B cell (primary cell): ENCODE measurements at regions not wholly inside any gene's neighbourhood (a gene's known extent, or its start where the extent isn't known, plus 50 kb on each side); places are given as distances from the start of the nearest gene placed in this dataset.

Experiments used
- ATAC-seq: fragments of 200-7000 bp; cut with Tn5 transposase; one replicate; pipeline ENCODE4 v1.10.0; 2021; ENCODE audit warnings: low read depth, mild to moderate bottlenecking, moderate number of reproducible peaks, moderate library complexity
- CTCF ChIA-PET: fragments of 350-600 bp; sonication (Branson Sonifier 250); formaldehyde crosslinking; loops from one replicate; lab custom pipeline; 2021; ENCODE audit warnings: antibody characterized with exemption, inconsistent platforms; lab: Charles Lee
- POLR2A ChIA-PET: fragments of 350-600 bp; sonication (Branson Sonifier 250); formaldehyde crosslinking; loops from one replicate; lab custom pipeline; 2021; ENCODE audit warnings: antibody characterized with exemption; lab: Charles Lee
- DNase-seq: peaks from one replicate; pipeline ENCODE4 v3.0.0; 2013
- H2AFZ ChIP-seq: 2 replicates; pipeline ENCODE4 v1.6.1; 2012; ENCODE audit warnings: mild to moderate bottlenecking, low read depth, low read length; ENCODE audit not compliant: insufficient read depth, poor library complexity, severe bottlenecking
- H3K27ac ChIP-seq, 2 donors: 1 replicate in 1 of 2; 2 replicates in 1 of 2; pipeline ENCODE4 v1.5.1; 2012 to 2013; ENCODE audit warnings: low read length in 2 of 2, mild to moderate bottlenecking in 2 of 2, moderate library complexity in 1 of 2
- H3K27me3 ChIP-seq, 4 experiments: fragments of 200-600 bp in 1 of 4; sonication (generic) in 1 of 4; replicated peaks in 1 of 4; 1 replicate in 2 of 4; 2 replicates in 2 of 4; pipeline versions ENCODE4 v1.6.1 to v1.7.0; 2013 to 2016; ENCODE audit warnings: low read length in 3 of 4, mild to moderate bottlenecking in 2 of 4, mixed read lengths in 1 of 4, moderate library complexity in 1 of 4; ENCODE audit not compliant: insufficient read depth in 4 of 4, control insufficient read depth in 3 of 4; ENCODE audit errors: control extremely low read depth in 1 of 4
- H3K36me3 ChIP-seq, 2 experiments: replicated peaks in 1 of 2; 1 replicate in 1 of 2; 2 replicates in 1 of 2; pipeline versions ENCODE4 v1.6.1 to v1.7.1; 2013; ENCODE audit warnings: low read length in 1 of 2; ENCODE audit not compliant: insufficient read depth in 2 of 2, control insufficient read depth in 1 of 2; ENCODE audit errors: control extremely low read depth in 1 of 2, extremely low read depth in 1 of 2
- H3K4me1 ChIP-seq, 2 donors: fragments of 200-600 bp in 1 of 2; sonication (generic) in 1 of 2; 1 replicate in 1 of 2; 2 replicates in 1 of 2; pipeline versions ENCODE4 v1.5.1 to v1.6.1; 2013 to 2017; ENCODE audit warnings: low read length in 2 of 2; ENCODE audit not compliant: control insufficient read depth in 2 of 2, insufficient read depth in 2 of 2
- H3K4me2 ChIP-seq: replicated peaks from 2 replicates; pipeline ENCODE3; 2012; ENCODE audit warnings: mild to moderate bottlenecking, low read depth, low read length; ENCODE audit not compliant: poor library complexity, severe bottlenecking
- H3K4me3 ChIP-seq, 5 experiments: fragments of 200-600 bp in 1 of 5; sonication (generic) in 1 of 5; 1 replicate in 3 of 5; 2 replicates in 2 of 5; pipeline versions ENCODE4 v1.5.1 to v1.7.0; 2011 to 2016; ENCODE audit warnings: low read length in 4 of 5, mild to moderate bottlenecking in 4 of 5, low read depth in 2 of 5, control low read depth in 1 of 5, moderate library complexity in 1 of 5; ENCODE audit not compliant: insufficient read depth in 1 of 5; ENCODE audit errors: control extremely low read depth in 1 of 5, extremely low read depth in 1 of 5
- H3K79me2 ChIP-seq: fragments of 200-600 bp; sonication (generic); one replicate; pipeline ENCODE4 v1.6.0; 2016; ENCODE audit warnings: low read length; ENCODE audit not compliant: control insufficient read depth, insufficient read depth
- H3K9ac ChIP-seq: fragments of 200-600 bp; sonication (generic); 2 replicates; pipeline ENCODE4 v1.6.1; 2017; ENCODE audit warnings: mild to moderate bottlenecking, low read length, moderate library complexity
- H3K9me3 ChIP-seq, 3 donors: one replicate each; pipeline versions ENCODE4 v1.6.1 to v1.7.1; 2013; ENCODE audit warnings: low read length in 2 of 3; ENCODE audit not compliant: control insufficient read depth in 2 of 3, insufficient read depth in 1 of 3; ENCODE audit errors: control extremely low read depth in 1 of 3
- H4K20me1 ChIP-seq: 2 replicates; pipeline ENCODE4 v1.6.0; 2012; ENCODE audit warnings: mild to moderate bottlenecking, low read length; ENCODE audit not compliant: insufficient read depth, control insufficient read depth, poor library complexity, severe bottlenecking
- H3K27ac Mint-ChIP-seq: one replicate; pipeline ENCODE4 v1.8.0; 2021; ENCODE audit warnings: mixed read lengths
- H3K27me3 Mint-ChIP-seq: one replicate; pipeline ENCODE4 v1.8.0; 2021; ENCODE audit warnings: mixed read lengths
- H3K4me1 Mint-ChIP-seq: one replicate; pipeline ENCODE4 v1.8.0; 2021; ENCODE audit warnings: mixed read lengths
- H3K4me3 Mint-ChIP-seq: one replicate; pipeline ENCODE4 v1.8.0; 2021; ENCODE audit warnings: mixed read lengths
- H3K9me3 Mint-ChIP-seq: one replicate; pipeline ENCODE4 v1.8.0; 2022; ENCODE audit warnings: mixed read lengths; ENCODE audit not compliant: insufficient read depth
- EZH2 ChIP-seq: IDR thresholded peaks from 2 replicates; pipeline ENCODE4 v1.6.1; 2012; ENCODE audit warnings: borderline replicate concordance, low read depth, mild to moderate bottlenecking, moderate library complexity, low read length; ENCODE audit not compliant: insufficient read depth, poor library complexity, severe bottlenecking
- WGBS: methylation state at CpG from one replicate; pipeline ENCODE4 v1.1.5; 2013; ENCODE audit warnings: missing lambda C conversion rate; ENCODE audit not compliant: insufficient coverage; 5-methylcytosine and 5-hydroxymethylcytosine counted together
- intact Hi-C: fragments of 100-400 bp; cut with micrococcal nuclease; formaldehyde crosslinking; loops from one replicate; pipeline ENCODE4 v1.10.0; 2022
- TF ChIP-seq, protein P1 (sequence below): fragments of 200-600 bp; IDR thresholded peaks from one replicate; pipeline ENCODE4 v1.8.0; 2022; ENCODE audit warnings: antibody characterized with exemption, mild to moderate bottlenecking

DNA sequence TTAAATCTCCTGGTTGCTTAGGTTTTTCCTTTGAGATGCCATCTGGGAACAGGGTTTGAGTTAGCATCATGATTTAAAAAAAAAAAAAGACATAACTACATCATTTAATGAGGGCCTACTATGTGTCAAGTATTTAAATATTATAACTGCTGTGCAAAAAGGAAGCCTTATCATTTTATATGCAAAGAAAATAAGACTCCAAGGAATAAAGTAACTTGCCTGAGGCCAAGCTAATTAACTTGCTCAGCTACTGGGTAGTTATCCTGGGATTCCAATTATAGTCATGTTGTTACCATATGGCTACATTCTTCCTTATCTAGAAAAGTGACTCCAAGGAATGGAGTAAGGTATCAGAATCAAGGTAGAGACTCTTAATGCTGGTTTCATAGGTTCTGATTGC, 123.5 kb downstream of the SLC41A2 start:
- Mint-ChIP-seq H3K4me1 (no peaks in the 10 kb centered on the region), H3K9me3 (no peaks in the 10 kb centered on the region), H3K27me3 (no peaks in the 10 kb centered on the region), H3K4me3 (no peak overlapping the region), H3K27ac (no peak overlapping the region)
- no peak for DNase-seq
- Histone ChIP-seq H3K79me2 (no peaks in the 10 kb centered on the region), H3K27me3 (no peaks in the 10 kb centered on the region), H4K20me1 (no peaks in the 10 kb centered on the region), H3K9me3 (no peaks in the 10 kb centered on the region), H2AFZ (no peak overlapping the region), H3K4me2 (no peak overlapping the region), H3K27ac (no peak overlapping the region), H3K4me3 (no peak overlapping the region), H3K36me3 (no peaks in the 10 kb centered on the region), H3K9ac (no peak overlapping the region), H3K4me1 (no peaks in the 10 kb centered on the region)
- no peak for ATAC-seq
- TF ChIP-seq, protein P1, sequence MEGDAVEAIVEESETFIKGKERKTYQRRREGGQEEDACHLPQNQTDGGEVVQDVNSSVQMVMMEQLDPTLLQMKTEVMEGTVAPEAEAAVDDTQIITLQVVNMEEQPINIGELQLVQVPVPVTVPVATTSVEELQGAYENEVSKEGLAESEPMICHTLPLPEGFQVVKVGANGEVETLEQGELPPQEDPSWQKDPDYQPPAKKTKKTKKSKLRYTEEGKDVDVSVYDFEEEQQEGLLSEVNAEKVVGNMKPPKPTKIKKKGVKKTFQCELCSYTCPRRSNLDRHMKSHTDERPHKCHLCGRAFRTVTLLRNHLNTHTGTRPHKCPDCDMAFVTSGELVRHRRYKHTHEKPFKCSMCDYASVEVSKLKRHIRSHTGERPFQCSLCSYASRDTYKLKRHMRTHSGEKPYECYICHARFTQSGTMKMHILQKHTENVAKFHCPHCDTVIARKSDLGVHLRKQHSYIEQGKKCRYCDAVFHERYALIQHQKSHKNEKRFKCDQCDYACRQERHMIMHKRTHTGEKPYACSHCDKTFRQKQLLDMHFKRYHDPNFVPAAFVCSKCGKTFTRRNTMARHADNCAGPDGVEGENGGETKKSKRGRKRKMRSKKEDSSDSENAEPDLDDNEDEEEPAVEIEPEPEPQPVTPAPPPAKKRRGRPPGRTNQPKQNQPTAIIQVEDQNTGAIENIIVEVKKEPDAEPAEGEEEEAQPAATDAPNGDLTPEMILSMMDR, result no peak
- TF ChIP-seq EZH2, result no peak
- CTCF ChIA-PET, result interaction anchor here (1.0 to 1.9 kb wide), 2 partner anchors 453 kb away, joined by 4 to 7 read pairs; no protein-coding TSS in a partner anchor
- POLR2A ChIA-PET, result no interaction called here
- intact Hi-C loops, result no loop called here

- Histone ChIP-seq H3K36me3 (no peaks in the 10 kb centered on the region), H3K9me3 (no peaks in the 10 kb centered on the region), H3K79me2 (no peaks in the 10 kb centered on the region), H3K27me3 (no peaks in the 10 kb centered on the region), H4K20me1 (no peaks in the 10 kb centered on the region), H3K4me2 (no peak overlapping the region), H2AFZ (no peak overlapping the region), H3K4me1 (no peaks in the 10 kb centered on the region), H3K9ac (no peak overlapping the region), H3K27ac (no peak overlapping the region), H3K4me3 (no peak overlapping the region)
- WGBS, result 100% methylated on average over 1 of the region's 1 CpG
- ATAC-seq, result no peak
- no peak overlapping the region for H3K4me3 Mint-ChIP-seq
- TF ChIP-seq, protein P1, result no peak
- no peak for TF ChIP-seq EZH2
- no peaks in the 10 kb centered on the region for H3K27me3 Mint-ChIP-seq
- intact Hi-C loops, result no loop called here
- no peaks in the 10 kb centered on the region for H3K9me3 Mint-ChIP-seq
- ChIA-PET CTCF (interaction anchor here (1.0 kb wide), 1 partner anchor 452 kb away, joined by 4 read pairs; no protein-coding TSS in a partner anchor), POLR2A (no interaction called here)
- DNase-seq, result no peak
- H3K27ac Mint-ChIP-seq, result no peak overlapping the region
- no peaks in the 10 kb centered on the region for H3K4me1 Mint-ChIP-seq
Measured at GRCh38 chr12:104833756-104834155, 124.3 kb downstream of the SLC41A2 start.
